LNCAP (cell line): ENCODE measurements at regions not wholly inside any gene's neighbourhood (a gene's known extent, or its start where the extent isn't known, plus 50 kb on each side); places are given as distances from the start of the nearest gene placed in this dataset.

Source experiments
- TF ChIP-seq, protein P1 (sequence below): fragments of 450-650 bp; IDR thresholded peaks from 2 replicates; pipeline ENCODE4 v1.5.1; 2017; ENCODE audit warnings: mild to moderate bottlenecking

DNA sequence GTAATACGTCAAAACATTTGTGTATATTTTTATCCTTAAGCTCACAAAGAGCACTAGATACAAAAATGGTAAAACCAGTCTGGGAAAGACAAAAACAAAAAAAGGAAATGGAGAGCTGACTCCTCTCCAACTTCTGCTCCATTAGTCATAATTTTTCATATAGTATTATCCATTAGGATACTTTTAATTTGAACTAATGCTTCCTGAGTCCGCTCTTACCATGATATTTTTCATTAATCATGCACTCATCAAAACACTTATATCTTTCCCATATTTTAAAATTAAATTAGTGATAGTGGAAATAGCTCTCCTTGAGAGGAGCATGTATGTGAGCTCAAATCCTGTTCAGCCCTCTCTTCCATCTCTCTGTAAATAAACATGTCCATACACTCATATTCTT, 1093.0 kb upstream of the MIR17HG start:
- TF ChIP-seq, protein P1, sequence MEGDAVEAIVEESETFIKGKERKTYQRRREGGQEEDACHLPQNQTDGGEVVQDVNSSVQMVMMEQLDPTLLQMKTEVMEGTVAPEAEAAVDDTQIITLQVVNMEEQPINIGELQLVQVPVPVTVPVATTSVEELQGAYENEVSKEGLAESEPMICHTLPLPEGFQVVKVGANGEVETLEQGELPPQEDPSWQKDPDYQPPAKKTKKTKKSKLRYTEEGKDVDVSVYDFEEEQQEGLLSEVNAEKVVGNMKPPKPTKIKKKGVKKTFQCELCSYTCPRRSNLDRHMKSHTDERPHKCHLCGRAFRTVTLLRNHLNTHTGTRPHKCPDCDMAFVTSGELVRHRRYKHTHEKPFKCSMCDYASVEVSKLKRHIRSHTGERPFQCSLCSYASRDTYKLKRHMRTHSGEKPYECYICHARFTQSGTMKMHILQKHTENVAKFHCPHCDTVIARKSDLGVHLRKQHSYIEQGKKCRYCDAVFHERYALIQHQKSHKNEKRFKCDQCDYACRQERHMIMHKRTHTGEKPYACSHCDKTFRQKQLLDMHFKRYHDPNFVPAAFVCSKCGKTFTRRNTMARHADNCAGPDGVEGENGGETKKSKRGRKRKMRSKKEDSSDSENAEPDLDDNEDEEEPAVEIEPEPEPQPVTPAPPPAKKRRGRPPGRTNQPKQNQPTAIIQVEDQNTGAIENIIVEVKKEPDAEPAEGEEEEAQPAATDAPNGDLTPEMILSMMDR: no peak

DNA sequence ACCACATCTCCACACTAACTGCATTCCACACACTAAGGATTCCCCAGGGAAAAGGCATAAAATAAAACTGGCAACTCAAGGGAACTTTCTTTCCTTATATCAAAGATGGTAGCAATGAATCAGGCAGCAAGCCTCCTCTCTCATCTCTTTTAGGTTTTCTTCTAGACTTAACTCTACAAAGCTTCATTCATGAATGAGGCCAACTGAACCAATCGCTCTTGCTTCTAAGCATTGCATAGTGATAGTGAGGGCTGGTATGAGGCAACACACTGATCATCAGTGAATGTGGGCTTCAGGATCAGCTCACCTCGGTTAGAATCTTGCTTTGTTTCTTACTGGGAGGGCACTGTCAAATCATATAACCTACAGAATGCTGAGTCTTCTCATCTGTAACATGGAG, 1090.7 kb upstream of the MIR17HG start:
- TF ChIP-seq, protein P1: no peak

DNA sequence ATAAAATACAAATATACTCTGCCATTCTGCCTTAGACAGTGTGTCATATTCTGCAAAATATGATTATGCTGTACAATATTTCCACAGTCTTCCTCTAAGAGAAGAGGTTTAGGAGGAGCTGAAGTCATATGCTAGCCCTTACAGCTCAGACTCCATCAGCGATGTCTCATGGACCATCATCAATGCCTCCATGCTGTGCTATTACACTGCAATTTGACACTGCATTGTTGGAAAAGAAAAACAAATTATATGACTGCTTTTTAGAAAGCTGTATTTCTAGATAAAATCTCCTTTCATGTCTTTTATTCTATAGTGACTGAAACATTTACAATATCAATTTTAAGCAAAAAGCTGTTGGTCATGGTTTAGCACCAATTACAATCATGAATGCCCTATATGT, 1089.4 kb upstream of the MIR17HG start:
- TF ChIP-seq, protein P1: no peak

DNA sequence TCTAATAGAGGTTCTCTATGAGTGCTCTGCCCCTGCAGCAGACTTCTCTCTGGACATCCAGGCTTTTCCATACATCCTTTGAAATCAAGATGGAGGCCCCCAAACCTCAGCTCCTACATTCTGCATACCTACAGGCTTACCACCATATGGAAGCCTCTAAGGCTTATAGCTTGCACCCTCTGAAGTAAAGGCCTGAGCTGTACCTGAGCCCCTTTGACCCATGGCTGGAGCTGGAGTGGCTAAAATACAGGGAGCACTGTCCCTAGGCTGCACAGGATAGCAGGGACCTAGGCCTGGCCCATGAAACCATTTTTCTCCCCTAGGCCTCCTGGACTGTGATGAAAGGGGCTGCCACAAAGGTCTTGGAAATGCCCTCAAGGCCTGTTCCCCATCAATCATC, 1086.1 kb upstream of the MIR17HG start:
- TF ChIP-seq, protein P1: no peak

DNA sequence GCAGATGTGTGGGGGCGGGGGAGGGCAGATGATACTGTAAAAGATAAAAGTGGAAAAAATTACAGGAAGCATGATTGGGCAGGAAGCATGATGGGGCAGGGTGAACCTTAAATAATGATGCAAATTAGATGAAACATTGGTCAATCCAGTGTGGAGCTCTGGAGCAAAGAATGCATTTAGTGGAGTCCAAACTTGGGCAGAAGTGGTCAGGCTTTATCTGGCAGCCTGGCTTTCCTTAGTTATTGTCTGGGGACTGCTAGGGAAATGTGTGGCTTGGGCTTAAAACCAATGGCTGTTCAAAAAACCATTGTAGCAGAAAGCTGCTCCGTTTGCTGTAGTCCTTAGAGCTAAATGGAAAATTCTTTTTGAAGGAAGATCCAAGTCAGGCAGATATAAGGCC, 1077.3 kb upstream of the MIR17HG start:
- TF ChIP-seq, protein P1: no peak

DNA sequence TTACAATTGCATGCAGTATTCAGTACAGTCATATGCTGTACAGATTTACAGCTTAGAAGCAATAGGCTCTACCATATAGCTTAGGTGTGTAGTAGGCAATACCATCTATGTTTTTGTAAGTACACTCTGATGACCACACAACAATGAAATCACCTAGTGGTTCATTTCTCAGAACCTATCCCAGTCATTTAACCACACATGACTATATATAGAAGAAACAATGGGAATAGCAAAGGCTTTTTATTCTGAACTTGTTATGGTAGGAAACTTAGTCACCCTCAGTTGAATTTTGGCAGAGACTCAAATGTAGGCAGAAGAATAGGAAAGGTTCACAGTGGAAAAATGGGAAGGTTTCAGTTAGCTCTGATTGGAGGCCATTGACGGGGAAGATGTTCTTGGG, 1075.1 kb upstream of the MIR17HG start:
- TF ChIP-seq, protein P1: no peak

DNA sequence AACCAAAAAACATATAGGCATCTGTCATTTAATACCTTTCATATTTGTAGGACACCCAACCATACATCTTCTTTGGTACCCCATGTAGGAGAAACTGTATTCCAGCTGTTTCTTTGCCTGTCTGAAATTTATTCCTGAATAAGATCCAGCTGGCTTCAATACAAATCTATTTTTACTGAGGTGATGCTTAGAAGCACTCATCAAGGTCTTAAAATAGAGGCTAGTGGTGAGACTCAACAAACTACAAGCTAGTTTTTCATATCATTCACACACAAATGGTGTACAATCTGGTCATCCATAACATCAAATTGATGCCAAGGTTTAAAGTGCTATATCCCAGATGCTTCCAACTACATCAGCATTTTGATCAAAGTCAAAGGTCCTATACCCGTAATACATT, 1071.3 kb upstream of the MIR17HG start:
- TF ChIP-seq, protein P1: no peak

DNA sequence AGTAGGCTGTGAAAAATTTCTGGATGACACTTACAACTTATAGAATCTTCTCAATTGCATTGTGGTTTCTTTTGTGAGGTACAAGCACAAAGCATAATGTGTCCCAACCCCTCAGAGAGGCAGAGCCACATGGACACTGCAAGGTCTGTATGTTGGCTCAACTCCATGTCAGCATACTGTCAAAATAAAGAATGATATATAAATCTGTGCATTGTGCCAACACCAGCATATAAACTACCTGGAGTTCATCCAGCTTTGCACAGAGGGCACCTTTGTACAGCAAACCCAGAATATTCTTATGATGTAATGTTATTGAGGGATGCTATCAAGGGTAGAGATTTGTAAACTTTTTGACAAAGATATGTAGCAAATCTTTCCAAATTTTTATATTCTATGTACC, 1065.8 kb upstream of the MIR17HG start:
- TF ChIP-seq, protein P1: no peak
